Adrenal gland (tissue), 9 donors: ENCODE measurements at regions not wholly inside any gene's neighbourhood (a gene's known extent, or its start where the extent isn't known, plus 50 kb on each side); places are given as distances from the start of the nearest gene placed in this dataset.
A peak's percentile ranks its signal among the peaks of the same experiment; 100 is the strongest.

Source experiments
- DNase-seq, 7 donors: peaks; one replicate each; pipeline ENCODE4 v3.0.0-alpha.2; 2019 to 2020
- H3K27ac ChIP-seq, 5 donors: fragments of 200-600 bp; sonication (generic) in 4 of 5; 1 replicate in 3 of 5; 2 replicates in 2 of 5; pipeline versions ENCODE4 v1.5.1 to v1.8.0; 2016 to 2020; ENCODE audit warnings: mild to moderate bottlenecking in 1 of 5
- H3K27me3 ChIP-seq: fragments of 200-600 bp; 2 replicates; pipeline ENCODE4 v1.8.0; 2021
- H3K36me3 ChIP-seq, 2 donors: fragments of 200-600 bp; replicated peaks in 1 of 2; 1 replicate in 1 of 2; 2 replicates in 1 of 2; pipeline versions ENCODE4 v1.5.1 to v1.8.0; 2018 to 2022
- H3K4me1 ChIP-seq, 2 donors: fragments of 200-600 bp; replicated peaks in 1 of 2; 1 replicate in 1 of 2; 2 replicates in 1 of 2; pipeline versions ENCODE4 v1.5.1 to v1.8.0; 2018 to 2021
- H3K4me3 ChIP-seq, 4 donors: fragments of 200-600 bp; sonication (generic) in 3 of 4; one replicate each; pipeline ENCODE4 v1.5.1; 2016 to 2018
- H3K9me3 ChIP-seq, 3 donors: fragments of 200-600 bp; sonication (generic) in 1 of 3; replicated peaks in 1 of 3; 1 replicate in 2 of 3; 2 replicates in 1 of 3; pipeline versions ENCODE4 v1.5.1 to v1.8.0; 2016 to 2021
- POLR2A ChIP-seq, 2 donors: fragments of 450-650 bp; IDR thresholded peaks; one replicate each; pipeline ENCODE4 v1.6.1; 2017; ENCODE audit warnings: antibody characterized with exemption in 2 of 2, mild to moderate bottlenecking in 2 of 2, moderate library complexity in 1 of 2
- WGBS, 4 donors: extraction: QIAGEN DNeasy Blood & Tissue Kit in 2 of 4; methylation state at CpG; one replicate each; pipeline versions ENCODE4 v1.1.5 to v1.1.7; 2013 to 2017; 5-methylcytosine and 5-hydroxymethylcytosine counted together
- intact Hi-C, 2 donors: fragments of 100-400 bp; cut with DNase I; formaldehyde crosslinking; loops; one replicate each; pipeline versions ENCODE4 v1.14.1 to v1.15.0; 2022 to 2023
- TF ChIP-seq, protein P1 (sequence below), 6 experiments: fragments of 450-650 bp in 4 of 6; fragments of 200-600 bp in 2 of 6; sonication (generic) in 1 of 6; IDR thresholded peaks; 1 replicate in 5 of 6; 2 replicates in 1 of 6; pipeline versions ENCODE4 v1.5.1 to v1.8.0; 2016 to 2021; ENCODE audit warnings: antibody characterized with exemption in 6 of 6, mild to moderate bottlenecking in 2 of 6, moderate library complexity in 1 of 6
- donor health status: healthy with polysubstance abuse.
- donor health status: Bipolar disorder and iron deficiency.
- donor health status: DM: yes; HTN: yes; CAD: no.
- donor health status: DM: no; HTN: no; CAD: no.
- donor health status: DM: no; HTN: no; CAD: no.

- Histone ChIP-seq H3K4me3 (no peak overlapping the region), H3K9me3 (no peaks in the 10 kb centered on the region), H3K4me1 (no peaks in the 10 kb centered on the region), H3K36me3 (no peaks in the 10 kb centered on the region), H3K27me3 (no peaks in the 10 kb centered on the region), H3K27ac (no peak overlapping the region)
- no peak for TF ChIP-seq POLR2A (IDR thresholded peaks at IDR 0.05)
- TF ChIP-seq, protein P1, sequence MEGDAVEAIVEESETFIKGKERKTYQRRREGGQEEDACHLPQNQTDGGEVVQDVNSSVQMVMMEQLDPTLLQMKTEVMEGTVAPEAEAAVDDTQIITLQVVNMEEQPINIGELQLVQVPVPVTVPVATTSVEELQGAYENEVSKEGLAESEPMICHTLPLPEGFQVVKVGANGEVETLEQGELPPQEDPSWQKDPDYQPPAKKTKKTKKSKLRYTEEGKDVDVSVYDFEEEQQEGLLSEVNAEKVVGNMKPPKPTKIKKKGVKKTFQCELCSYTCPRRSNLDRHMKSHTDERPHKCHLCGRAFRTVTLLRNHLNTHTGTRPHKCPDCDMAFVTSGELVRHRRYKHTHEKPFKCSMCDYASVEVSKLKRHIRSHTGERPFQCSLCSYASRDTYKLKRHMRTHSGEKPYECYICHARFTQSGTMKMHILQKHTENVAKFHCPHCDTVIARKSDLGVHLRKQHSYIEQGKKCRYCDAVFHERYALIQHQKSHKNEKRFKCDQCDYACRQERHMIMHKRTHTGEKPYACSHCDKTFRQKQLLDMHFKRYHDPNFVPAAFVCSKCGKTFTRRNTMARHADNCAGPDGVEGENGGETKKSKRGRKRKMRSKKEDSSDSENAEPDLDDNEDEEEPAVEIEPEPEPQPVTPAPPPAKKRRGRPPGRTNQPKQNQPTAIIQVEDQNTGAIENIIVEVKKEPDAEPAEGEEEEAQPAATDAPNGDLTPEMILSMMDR (IDR thresholded peaks at IDR 0.05), result no peak
- intact Hi-C loops, result no loop called here
- WGBS, 4 donors, result 56 to 73% (median 68%) methylated on average over 3 of the region's 3 CpGs
- no peak for DNase-seq
Observed at GRCh38 chr20:12255461-12255970, 337.8 kb downstream of the BTBD3 start.

DNA sequence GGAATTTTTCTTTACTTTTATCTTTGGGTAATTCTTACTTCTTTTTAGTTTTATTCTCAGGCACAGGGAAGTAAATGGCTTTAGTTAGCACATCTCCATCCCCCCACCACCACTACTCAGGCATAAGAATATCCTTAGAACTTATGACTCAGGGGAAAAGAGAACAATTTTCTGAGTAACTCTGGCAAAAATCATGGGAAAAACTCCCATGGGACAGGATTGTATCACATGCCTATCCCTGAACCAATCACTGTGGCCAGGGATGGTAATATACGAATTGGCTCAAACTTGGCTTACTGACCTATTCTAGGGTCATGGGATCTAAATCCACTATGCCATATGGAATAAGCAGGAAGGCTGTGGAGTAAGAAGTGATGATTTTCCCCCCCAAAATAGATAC is 339.1 kb downstream of the BTBD3 start:
- Histone ChIP-seq H3K27ac (no peak overlapping the region), H3K4me3 (no peak overlapping the region), H3K27me3 (no peaks in the 10 kb centered on the region), H3K4me1 (no peaks in the 10 kb centered on the region), H3K9me3 (no peaks in the 10 kb centered on the region), H3K36me3 (no peaks in the 10 kb centered on the region)
- TF ChIP-seq POLR2A (IDR thresholded peaks at IDR 0.05), result no peak
- TF ChIP-seq, protein P1 (IDR thresholded peaks at IDR 0.05), result no peak
- DNase-seq, result no peak
- intact Hi-C loops, result no loop called here
- WGBS, 4 donors, result 53 to 86% (median 80%) methylated on average over 1 of the region's 1 CpG

- DNase-seq, result peak; percentile 18 to 64 (median 52)
- Histone ChIP-seq H3K4me3 (no peak overlapping the region), H3K27me3 (no peaks in the 10 kb centered on the region), H3K4me1 (no peaks in the 10 kb centered on the region), H3K9me3 (no peaks in the 10 kb centered on the region), H3K27ac (no peak overlapping the region), H3K36me3 (no peaks in the 10 kb centered on the region)
- intact Hi-C loops, result no loop called here
- TF ChIP-seq, protein P1 (IDR thresholded peaks at IDR 0.05), result no peak
- no peak for TF ChIP-seq POLR2A (IDR thresholded peaks at IDR 0.05)
- WGBS, 4 donors, result 33 to 57% (median 37%) methylated on average over 10 of the region's 10 CpGs
Observed at GRCh38 chr20:12262747-12263146, 345.1 kb downstream of the BTBD3 start.

DNA sequence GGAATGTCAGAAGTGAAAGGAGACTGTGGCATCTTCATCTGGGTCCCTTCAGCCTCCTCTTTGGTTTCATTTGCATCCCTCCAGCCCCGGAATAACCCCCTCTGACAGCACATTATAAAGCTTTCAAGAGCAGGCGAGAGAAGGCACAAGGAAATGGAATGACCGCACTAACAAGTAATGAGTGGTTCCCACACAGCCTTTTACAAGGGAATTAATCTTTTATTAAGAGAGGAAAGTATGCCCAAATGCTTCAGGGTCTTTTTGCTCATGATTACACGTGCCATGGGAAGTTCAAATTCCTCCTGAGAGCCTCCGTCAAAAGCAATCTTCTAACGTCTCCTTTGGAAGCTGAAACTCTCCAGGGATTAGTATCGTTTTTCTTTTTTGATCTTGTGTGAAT is 347.0 kb downstream of the BTBD3 start:
- Histone ChIP-seq H3K36me3 (no peaks in the 10 kb centered on the region), H3K27ac (no peak overlapping the region), H3K9me3 (no peaks in the 10 kb centered on the region), H3K4me3 (no peak overlapping the region), H3K4me1 (no peaks in the 10 kb centered on the region), H3K27me3 (no peaks in the 10 kb centered on the region)
- no peak for DNase-seq
- intact Hi-C loops, result no loop called here
- 78 to 80% (median 79%) methylated on average over 7 of the region's 7 CpGs for WGBS, 4 donors
- TF ChIP-seq, protein P1 (IDR thresholded peaks at IDR 0.05), result no peak
- TF ChIP-seq POLR2A (IDR thresholded peaks at IDR 0.05), result no peak
